HG02610 (cell line): ENCODE measurements at regions not wholly inside any gene's neighbourhood (a gene's known extent, or its start where the extent isn't known, plus 50 kb on each side); places are given as distances from the start of the nearest gene placed in this dataset.
"Not testable (repeated sequence)": the region's sequence is repeated elsewhere in the genome, so short reads cannot be mapped to it uniquely, and the experiment has no call there.

Experiments
- ATAC-seq: cut with Tn5 transposase; IDR thresholded peaks from one replicate; pipeline ENCODE4 v1.9.1; 2021; ENCODE audit warnings: mild to moderate bottlenecking, moderate library complexity; ENCODE audit not compliant: unreplicated experiment

GRCh38 chr3:16707260-16707659 lies 102.0 kb upstream of the DAZL start:
- ATAC-seq, result no peak

- ATAC-seq, result no peak
Observed at GRCh38 chr3:16708285-16708684, 103.1 kb upstream of the DAZL start.

GRCh38 chr3:16711691-16712090 lies 106.5 kb upstream of the DAZL start:
- not testable (repeated sequence) for ATAC-seq

DNA sequence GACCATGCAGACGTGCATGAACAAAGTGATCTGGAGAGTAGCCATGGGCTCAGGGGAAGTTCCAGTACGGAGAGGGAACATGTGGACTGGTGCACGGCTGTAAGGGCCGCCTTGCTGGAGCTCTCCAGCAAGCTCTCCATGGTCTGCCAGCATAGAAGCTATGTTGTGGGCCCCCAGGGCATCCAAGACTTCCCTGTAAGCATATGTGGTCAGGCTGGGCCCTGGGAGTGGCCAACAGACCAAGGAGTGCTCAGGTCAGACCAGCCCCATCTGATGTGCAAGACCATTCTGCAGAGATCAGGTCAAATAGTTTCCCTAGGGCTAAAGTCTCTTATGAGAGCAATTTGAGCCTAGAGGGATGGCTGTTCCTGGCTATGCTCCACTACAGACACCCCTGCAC lies 110.1 kb upstream of the DAZL start:
- ATAC-seq, result no peak

DNA sequence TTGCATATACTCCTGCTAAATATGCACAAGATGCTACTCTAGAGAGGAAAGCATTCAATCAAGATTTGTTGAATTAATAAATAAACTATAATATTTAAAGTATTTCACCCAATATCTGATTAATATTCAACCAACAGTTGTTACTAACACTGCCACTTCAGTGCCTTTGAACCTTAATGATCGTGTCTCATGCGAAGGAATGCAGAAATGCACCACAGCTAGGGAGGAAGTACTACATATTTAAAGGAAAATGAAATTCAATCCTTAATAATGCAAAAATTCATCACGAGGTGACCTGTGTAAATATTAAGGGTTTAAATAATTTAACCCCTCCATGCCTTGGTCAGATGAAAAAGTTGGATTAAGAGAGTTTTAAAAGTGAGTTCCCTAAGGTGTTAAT lies 114.2 kb upstream of the DAZL start:
- no peak for ATAC-seq

- no peak for ATAC-seq
Observed at GRCh38 chr3:16720367-16720940, 115.2 kb upstream of the DAZL start.

DNA sequence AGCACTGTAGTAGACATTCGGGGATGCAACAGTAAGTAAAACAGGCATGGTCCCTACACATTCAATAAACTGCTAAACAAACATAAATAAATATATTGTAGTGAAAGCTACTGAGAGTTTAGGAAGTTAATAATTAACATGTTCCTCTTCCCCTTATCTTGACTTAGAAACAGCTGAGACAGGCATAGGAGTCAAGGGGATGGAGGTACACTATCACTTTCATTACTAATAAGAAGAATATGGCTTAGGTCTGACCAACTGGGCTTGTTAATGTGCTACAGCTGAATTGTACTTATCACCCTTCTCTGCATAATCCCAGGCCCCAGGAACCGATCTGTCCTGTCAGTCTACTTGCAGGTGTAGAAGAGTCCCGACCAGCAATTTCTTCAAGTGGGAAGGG lies 116.3 kb upstream of the DAZL start:
- no peak for ATAC-seq

DNA sequence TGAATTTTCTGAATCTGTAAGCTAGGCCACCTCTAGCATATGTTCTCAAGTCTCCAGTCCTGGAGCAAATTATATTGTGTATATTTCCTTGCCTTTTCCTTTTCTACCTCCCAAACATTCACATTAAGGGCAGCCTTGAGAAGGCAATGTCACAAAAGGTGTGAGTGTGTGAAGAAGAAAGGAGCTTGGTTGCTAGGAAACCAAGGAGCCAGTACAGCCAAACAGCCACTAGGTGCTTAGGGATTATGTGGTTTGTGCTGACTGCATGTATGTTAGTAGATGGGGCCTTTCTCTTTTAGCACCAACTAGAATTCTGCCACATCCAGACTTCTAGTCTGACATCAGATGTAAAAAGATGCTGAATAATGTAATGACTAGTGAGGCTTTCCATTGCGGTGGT lies 118.8 kb upstream of the DAZL start:
- no peak for ATAC-seq

- no peak for ATAC-seq
Observed at GRCh38 chr3:16724487-16724886, 119.3 kb upstream of the DAZL start.

DNA sequence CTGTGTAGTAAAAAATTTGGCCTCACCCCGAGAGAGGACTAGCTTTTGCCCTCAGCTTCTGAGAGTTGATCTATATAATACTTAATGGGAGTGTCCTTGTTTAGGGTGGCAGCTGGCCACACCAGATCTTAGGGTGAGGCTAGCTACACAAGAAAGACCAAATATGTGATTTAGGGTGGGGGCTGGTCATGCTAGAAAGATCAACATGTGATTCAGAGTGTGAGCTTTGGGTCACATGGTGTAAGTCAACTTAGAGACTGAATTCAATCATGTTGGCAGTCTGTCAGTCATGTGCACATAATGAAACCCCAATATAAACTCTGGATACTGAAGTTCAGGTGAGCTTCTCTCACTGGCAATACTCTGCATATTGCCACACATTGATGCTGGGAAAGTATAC lies 120.7 kb upstream of the DAZL start:
- no peak for ATAC-seq

DNA sequence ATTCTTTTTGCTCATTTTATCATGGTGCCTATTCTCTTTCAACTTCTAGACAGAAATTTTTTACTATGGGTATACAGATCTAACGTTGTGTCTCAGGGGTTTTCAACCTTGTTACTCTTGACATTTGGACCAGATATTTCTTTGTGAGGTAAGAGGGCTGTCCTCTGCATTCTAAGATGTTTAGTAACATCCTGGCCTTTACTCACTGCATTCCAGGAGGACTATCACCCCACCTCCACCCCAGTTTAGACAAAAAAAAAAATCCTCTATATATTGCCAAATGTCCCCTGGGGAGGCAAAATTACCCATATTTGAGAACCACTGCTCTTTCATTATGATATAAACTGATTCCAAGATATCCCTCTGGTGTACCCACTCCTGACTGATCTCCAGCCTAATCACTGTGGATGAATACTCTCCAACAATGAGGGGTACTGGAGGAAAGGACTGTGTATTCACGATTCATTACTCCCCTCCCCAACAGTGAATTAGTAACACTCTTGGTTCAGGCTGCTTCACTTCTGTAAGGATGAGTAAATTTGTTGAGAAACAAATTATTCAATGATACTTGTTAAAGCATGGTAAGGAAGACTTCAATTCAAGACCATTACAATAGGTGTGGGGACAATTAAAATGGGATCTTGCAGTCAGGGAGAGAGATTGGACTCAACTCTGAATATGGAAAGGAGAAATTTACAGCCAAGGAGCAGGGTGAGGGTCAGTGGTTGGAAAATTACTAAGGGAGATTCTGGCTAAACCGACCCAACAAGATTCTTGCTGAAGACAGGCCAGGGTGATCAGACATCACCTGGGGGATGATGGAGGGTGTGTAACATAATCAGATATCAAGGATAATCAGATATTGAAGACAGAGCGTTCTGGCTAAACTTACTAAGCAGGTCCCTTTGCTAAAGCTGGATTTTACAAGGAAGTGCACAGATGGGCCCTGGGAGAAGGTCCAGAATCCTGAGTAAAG lies 123.8 kb upstream of the DAZL start:
- no peak for ATAC-seq

DNA sequence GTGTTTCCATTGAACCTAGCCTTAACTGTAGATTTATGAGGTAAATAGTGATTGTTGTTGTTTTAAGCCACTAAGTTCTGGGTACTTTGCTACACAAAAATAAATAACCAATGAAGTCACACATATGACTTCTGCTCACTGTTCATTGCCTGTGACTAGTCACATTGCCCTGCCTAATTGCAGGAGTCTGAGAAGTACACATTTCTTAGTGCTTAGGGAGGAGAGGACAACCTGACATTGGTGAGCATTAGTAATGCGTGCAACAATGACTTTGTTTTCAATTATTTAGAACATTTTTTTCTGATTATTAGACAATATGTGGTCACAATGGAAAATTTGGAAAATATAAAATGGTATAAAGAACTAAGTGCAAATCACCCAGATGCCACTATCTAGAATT lies 133.2 kb upstream of the DAZL start:
- no peak for ATAC-seq

DNA sequence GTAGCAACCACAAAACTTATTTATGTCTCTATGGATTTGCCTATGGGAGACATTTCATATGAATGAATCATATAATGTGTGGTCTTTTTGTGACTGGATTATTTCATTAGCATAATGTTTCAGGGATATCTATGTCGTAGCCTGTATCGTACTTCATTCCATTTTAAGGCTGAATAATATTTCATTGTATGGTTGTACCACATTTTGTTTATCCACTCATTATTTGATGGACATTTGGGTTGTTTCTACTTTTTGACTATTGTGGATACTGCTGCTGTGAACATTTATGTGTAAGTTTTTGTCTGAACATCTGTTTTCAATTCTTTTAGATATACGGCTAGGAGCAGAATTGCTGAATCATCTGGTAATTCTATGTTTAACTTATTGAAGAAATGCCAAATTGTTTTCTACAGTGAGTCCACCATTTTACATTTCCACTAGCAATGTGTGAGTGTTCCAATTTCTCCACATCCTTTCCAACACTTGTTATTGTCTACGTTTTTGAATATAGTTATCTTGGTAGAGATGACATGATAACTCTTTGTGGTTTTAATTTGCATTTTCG lies 134.4 kb upstream of the DAZL start:
- no peak for ATAC-seq

DNA sequence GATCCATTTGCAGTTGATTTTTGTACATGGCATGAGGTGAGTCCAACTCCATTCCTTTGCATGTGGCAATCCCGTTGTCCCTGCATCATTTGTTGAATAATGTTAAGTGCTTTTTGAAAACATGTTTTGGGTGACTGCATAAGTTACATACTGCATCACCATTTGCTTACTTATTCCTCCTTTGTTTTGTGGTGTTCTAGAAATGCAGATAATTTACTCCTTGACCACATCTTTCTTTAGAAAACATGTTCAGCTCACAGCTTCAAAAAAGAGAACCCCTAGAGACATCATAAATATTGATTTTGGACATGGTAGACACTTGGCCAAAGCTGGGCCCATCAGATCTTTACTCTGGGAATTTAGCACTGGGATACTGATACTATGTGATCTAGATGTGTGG lies 135.3 kb upstream of the DAZL start:
- no peak for ATAC-seq

DNA sequence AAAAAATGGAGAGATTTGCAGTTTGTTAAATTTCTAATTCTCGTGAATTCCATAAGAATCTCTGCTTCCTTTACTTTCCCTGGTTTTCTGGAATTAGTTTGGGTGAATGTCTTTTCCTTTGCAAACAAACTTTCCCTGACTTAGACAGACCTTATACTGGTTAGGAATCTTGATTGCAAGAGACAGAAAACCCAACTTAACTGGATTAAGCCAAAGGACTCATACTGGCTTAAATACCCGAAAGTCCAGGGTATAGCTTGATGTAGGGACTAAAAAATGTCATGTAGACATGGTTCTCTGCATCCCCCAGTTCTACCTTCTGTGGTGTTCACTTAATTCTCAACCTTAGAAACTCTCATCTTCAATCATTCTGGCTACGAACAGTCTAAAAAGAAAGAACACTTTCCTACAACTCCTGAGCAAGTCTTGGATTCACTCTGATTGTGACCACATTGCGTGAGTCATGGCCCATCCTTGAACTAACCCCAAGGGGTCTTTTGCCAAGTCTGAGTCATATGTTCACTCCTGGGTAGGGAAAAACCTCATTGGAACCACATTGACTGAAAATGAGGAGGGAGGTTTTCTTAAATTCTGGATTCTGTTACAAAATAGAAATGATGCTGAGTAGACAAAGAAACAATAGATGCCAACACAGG lies 136.0 kb upstream of the DAZL start:
- ATAC-seq, result peak; percentile 68

DNA sequence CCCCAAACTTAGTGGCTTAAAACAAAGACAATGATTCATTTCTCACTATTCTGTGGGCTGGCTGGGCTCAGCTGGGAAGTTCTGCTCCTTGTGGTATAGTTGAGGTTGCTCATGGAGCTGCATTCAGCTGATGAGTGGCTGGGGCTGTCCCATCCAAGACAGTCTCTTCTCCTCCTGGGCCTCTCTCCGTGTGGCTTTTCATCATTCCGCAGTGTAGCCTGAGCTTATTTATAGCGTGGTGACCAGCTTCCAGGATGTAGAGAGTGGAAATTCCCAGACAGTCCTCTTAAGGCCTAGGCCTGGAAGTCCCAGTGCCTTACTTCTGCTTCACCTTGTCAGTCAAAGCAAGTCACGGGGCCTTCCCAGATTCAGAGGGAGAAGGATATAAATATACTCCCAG lies 136.7 kb upstream of the DAZL start:
- ATAC-seq, result peak; percentile 82

DNA sequence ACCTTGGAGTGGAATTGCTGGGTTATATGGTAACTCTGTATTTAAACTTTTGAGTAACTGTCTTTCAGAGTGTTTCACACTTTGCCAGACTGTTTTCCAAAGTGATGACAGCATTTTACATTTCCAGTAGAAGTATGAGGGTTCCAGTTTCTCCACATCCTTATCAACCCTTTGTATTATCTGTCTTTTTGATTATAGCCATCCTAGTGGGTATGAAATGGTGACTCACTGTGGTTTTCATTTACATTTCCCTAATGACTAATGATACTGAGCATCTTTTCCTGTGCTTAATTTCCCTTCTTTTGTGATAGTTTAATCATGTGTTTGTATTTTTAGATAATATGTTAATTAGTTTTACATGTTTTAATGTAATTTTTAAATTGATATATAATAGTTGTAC lies 138.1 kb upstream of the DAZL start:
- no peak for ATAC-seq

DNA sequence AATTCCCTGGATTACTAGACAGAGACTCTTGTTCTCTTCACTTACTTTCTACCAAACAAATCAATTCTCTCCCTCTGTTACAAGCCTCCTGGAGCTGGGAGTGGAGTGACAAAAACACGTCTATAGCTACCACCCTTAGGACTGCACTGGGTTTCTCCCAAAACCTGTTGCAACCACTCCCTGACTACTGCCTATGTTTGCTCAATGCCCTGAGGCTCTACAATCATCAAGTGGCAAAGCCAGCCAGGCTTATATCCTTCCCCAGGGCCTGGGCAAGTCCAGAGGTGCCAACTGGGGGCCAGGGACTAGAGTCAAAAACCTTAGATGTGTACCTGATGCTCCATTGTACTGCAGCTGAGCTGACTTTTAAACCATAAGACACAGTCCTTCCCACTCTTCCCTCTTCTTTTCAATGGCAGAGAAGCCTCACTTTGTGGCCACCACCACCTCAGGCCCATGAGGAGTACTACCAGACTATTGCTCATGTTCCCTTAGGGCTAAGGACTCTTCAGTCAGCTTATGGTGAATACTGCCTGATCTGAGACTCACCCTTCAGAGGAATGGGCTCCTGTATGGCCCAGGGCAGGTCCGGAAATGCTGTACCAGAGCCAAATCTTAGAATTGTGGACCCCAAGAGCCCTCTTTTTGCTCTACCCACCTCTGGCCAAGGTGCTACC lies 125.4 kb upstream of the PLCL2 start:
- ATAC-seq, result no peak

- ATAC-seq, result no peak
Observed at GRCh38 chr3:16761571-16761970, 123.2 kb upstream of the PLCL2 start.

GRCh38 chr3:16765661-16766060 lies 119.1 kb upstream of the PLCL2 start:
- no peak for ATAC-seq

DNA sequence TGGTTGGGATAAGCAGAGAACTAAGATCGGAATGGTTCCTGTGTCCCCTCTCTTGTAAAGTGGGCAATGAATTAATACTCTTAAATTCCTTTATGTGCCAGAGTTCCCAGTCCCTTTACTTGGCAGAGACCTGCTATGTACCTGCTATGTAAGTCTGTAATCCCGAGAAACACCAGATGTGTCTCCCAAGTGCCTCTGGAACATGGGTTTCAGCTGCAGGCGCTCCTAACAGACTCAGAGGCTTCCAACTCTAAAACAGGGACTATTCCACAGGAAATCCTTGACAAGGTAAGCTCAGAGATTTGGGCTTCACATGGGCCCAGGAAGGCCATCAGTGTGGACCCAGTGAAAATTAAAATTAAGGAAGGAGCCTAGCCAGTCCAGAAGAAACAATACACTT lies 117.7 kb upstream of the PLCL2 start:
- ATAC-seq, result no peak
